Brain microvascular endothelial cell (primary cell): ENCODE measurements at regions not wholly inside any gene's neighbourhood (a gene's known extent, or its start where the extent isn't known, plus 50 kb on each side); places are given as distances from the start of the nearest gene placed in this dataset.

Source experiments
- DNase-seq: peaks from one replicate; pipeline ENCODE4 v3.0.0-alpha.2; 2020
- H3K27ac ChIP-seq: fragments of 250-450 bp; sonication (Bioruptor Pico); 2 replicates; pipeline ENCODE4 v1.5.1; 2020; ENCODE audit warnings: mild to moderate bottlenecking, moderate library complexity
- H3K27me3 ChIP-seq: fragments of 250-450 bp; sonication (Bioruptor Pico); replicated peaks from 2 replicates; pipeline ENCODE4 v1.5.1; 2020; ENCODE audit warnings: mild to moderate bottlenecking
- H3K36me3 ChIP-seq: fragments of 250-450 bp; sonication (Bioruptor Pico); replicated peaks from 2 replicates; pipeline ENCODE4 v1.5.1; 2020; ENCODE audit warnings: mild to moderate bottlenecking
- H3K4me3 ChIP-seq: 2 replicates; pipeline ENCODE4 v1.5.1; 2011; ENCODE audit warnings: low read depth, mild to moderate bottlenecking, control low read depth, low read length, moderate library complexity
- CTCF ChIP-seq: IDR thresholded peaks from 2 replicates; pipeline ENCODE4 v1.5.1; 2011; ENCODE audit warnings: low read depth, mild to moderate bottlenecking, moderate library complexity, low read length, control low read depth, inconsistent platforms; ENCODE audit errors: missing control alignments
- in situ Hi-C: cut with HindIII; loops from 2 replicates; pipeline ENCODE4 v1.10.0; 2017; ENCODE audit warnings: low sequenced_read_pairs, low pct_ligation_motif_present

DNA sequence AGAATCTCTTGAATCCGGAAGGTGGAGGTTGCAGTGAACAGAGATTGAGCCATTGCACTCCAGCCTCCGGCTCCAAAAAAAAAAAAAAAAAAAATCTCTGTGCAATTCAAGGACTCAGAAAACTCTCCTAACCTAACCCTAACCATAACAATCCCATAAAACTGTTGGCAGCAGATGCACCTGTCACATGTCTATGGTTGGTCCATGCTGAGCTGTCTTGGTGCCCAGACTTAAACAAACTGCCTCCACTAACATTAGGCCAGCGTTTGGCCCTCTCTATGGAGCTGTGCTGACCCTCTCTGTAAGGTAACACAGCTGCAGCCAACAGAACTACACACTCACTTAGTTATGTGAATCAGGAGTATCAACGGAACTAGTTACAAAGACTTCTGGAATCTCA, 132.5 kb upstream of the PTER start:
- no peak overlapping the region for H3K4me3 ChIP-seq
- H3K36me3 ChIP-seq: no peaks in the 10 kb centered on the region
- no peaks in the 10 kb centered on the region for H3K27me3 ChIP-seq
- DNase-seq: no peak
- H3K27ac ChIP-seq: no peak overlapping the region
- in situ Hi-C loops: no loop called here
- no peak for TF ChIP-seq CTCF

DNA sequence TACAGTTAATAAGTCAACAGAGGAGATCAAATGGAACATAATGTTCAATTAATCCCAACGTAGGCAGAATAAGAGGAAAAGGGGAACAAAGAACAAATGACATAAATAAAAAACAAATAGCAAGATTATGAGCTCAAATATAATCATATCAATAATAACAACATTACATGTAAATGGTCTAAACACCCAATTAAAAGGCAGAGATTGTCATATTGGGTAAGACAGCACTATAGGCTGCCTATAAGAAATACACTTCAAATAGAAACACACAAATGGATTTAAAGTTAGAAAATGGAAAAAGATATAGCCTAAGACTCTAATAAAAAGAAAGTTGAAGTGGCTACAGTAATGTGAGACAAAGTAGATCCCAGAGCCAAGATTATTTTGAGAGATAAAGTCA, 126.4 kb upstream of the PTER start:
- no peak for TF ChIP-seq CTCF
- DNase-seq: no peak
- H3K27ac ChIP-seq: no peak overlapping the region
- in situ Hi-C loops: no loop called here
- no peaks in the 10 kb centered on the region for H3K36me3 ChIP-seq
- H3K27me3 ChIP-seq: no peaks in the 10 kb centered on the region
- no peak overlapping the region for H3K4me3 ChIP-seq

DNA sequence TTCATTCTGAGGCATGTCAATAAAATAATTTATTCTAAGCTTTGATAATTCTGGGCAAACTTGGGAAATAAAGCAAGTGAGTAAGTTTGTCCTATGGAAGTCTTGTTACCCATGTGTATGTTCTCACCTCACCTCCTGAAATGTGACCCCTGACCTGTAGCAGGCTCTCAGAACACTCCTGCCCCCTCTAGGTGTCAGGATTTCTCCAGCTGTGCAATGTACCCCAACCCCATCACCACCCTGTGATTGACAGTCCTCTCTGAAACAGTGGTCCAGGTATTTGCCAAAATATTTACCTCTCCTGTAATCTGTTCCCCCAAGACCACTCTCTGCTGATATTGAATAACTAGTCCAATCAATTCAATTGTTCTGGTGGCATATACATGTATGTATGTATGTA, 122.6 kb upstream of the PTER start:
- in situ Hi-C loops: no loop called here
- no peaks in the 10 kb centered on the region for H3K27me3 ChIP-seq
- H3K27ac ChIP-seq: no peak overlapping the region
- H3K4me3 ChIP-seq: no peak overlapping the region
- no peaks in the 10 kb centered on the region for H3K36me3 ChIP-seq
- no peak for DNase-seq
- TF ChIP-seq CTCF: no peak

DNA sequence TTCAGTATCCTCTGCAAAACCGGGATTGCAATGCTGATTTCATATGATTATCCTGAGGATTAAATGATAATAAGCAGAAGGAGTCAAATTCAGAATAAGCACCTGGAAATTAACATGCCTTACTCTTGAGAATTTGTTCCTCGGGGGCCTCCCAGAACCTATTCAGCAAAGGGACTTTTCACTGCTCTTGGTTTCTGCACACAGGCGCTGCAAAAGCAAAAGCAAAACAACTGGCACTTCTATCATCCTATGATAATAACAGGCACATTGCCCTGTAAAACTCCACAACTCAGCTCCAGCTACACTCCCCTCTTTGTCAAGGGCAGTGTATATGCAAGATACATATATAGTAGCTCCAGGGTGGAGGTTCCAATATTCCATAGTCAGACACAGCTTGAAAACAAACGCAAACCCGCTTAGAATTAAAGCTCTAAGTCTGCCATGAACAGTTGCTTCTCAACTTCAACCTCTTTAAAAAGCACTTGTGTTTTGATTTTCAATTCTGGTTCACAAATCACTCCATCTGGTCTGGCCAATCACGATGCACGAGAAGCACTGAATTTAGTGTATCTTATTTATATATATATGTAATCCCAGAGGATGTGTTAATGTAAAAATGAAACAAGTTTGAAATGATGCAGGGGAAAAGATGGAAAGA, 119.9 kb upstream of the PTER start:
- DNase-seq: no peak
- no peaks in the 10 kb centered on the region for H3K36me3 ChIP-seq
- no peaks in the 10 kb centered on the region for H3K27me3 ChIP-seq
- H3K27ac ChIP-seq: no peak overlapping the region
- H3K4me3 ChIP-seq: no peak overlapping the region
- no peak for TF ChIP-seq CTCF
- in situ Hi-C loops: no loop called here

- in situ Hi-C loops: no loop called here
- Histone ChIP-seq H3K27me3 (no peaks in the 10 kb centered on the region), H3K27ac (no peak overlapping the region), H3K4me3 (no peak overlapping the region), H3K36me3 (no peaks in the 10 kb centered on the region)
- TF ChIP-seq CTCF: no peak
- DNase-seq: no peak
These were observed 95.2 kb upstream of the PTER start for GRCh38 chr10:16341637-16342036.

GRCh38 chr10:16348891-16349290, 87.9 kb upstream of the PTER start:
- in situ Hi-C loops: no loop called here

More at GRCh38 chr10:16348891-16349290, 87.9 kb upstream of the PTER start:
- TF ChIP-seq CTCF: no peak
- Histone ChIP-seq H3K27ac (no peak overlapping the region), H3K4me3 (no peak overlapping the region), H3K36me3 (no peaks in the 10 kb centered on the region), H3K27me3 (no peaks in the 10 kb centered on the region)
- DNase-seq: no peak
